SK-N-SH (cell line): ENCODE measurements at regions not wholly inside any gene's neighbourhood (a gene's known extent, or its start where the extent isn't known, plus 50 kb on each side); places are given as distances from the start of the nearest gene placed in this dataset.

Experiments used
- CTCF ChIA-PET: fragments of 300-600, 350-600 bp; formaldehyde crosslinking; extraction: SDS; loops from one replicate; lab custom pipeline; 2021; lab: Yijun Ruan, JAX
- POLR2A ChIA-PET: fragments of 350-600 bp; sonication (Branson Sonifier 250); formaldehyde crosslinking; extraction: SDS; loops from one replicate; lab custom pipeline; 2020; ENCODE audit warnings: antibody characterized with exemption, inconsistent platforms; lab: Yijun Ruan, JAX
- DNase-seq: peaks from one replicate; pipeline ENCODE4 v3.0.0; 2012
- H2AFZ ChIP-seq: fragments of 200-600 bp; sonication (generic); 2 replicates; pipeline ENCODE4 v1.8.1; 2016; ENCODE audit warnings: antibody characterized with exemption, mild to moderate bottlenecking, low read depth
- H3F3A ChIP-seq: fragments of 200-600 bp; sonication (generic); replicated peaks from 2 replicates; pipeline ENCODE3; 2016; ENCODE audit warnings: antibody characterized with exemption, mild to moderate bottlenecking; ENCODE audit not compliant: insufficient read depth
- H3K27ac ChIP-seq, 2 experiments: fragments of 200-500 bp in 1 of 2; fragments of 200-600 bp in 1 of 2; sonication (Bioruptor generic) in 1 of 2; sonication (generic), shearing (Covaris generic) in 1 of 2; 2 replicates each; pipeline versions ENCODE4 v1.5.1 to v1.6.1; 2014 to 2016; ENCODE audit warnings: low read depth in 2 of 2, inconsistent platforms in 1 of 2, low read length in 1 of 2, mild to moderate bottlenecking in 1 of 2, mixed read lengths in 1 of 2
- H3K27me3 ChIP-seq: fragments of 200-600 bp; sonication (generic), shearing (Covaris generic); 2 replicates; pipeline ENCODE4 v1.6.1; 2016; ENCODE audit warnings: mixed run types; ENCODE audit not compliant: insufficient read depth
- H3K36me3 ChIP-seq, 2 experiments: fragments of 200-500 bp in 1 of 2; fragments of 200-600 bp in 1 of 2; sonication (Bioruptor generic) in 1 of 2; sonication (generic) in 1 of 2; replicated peaks in 1 of 2; 2 replicates each; pipeline versions ENCODE3 to v1.5.1; 2014 to 2016; ENCODE audit warnings: low read length in 1 of 2, mild to moderate bottlenecking in 1 of 2; ENCODE audit not compliant: insufficient read depth in 2 of 2, control insufficient read depth in 1 of 2
- H3K4me1 ChIP-seq, 2 experiments: fragments of 200-500 bp in 1 of 2; fragments of 200-600 bp in 1 of 2; sonication (Bioruptor generic) in 1 of 2; sonication (generic), shearing (Covaris generic) in 1 of 2; 2 replicates each; pipeline versions ENCODE4 v1.5.1 to v1.6.1; 2014 to 2016; ENCODE audit warnings: low read depth in 1 of 2, low read length in 1 of 2, mixed run types in 1 of 2; ENCODE audit not compliant: insufficient read depth in 2 of 2, control insufficient read depth in 1 of 2
- H3K4me2 ChIP-seq: fragments of 200-600 bp; sonication (generic), shearing (Covaris generic); 2 replicates; pipeline ENCODE4 v1.6.1; 2017; ENCODE audit warnings: mixed run types
- H3K4me3 ChIP-seq, 2 experiments: fragments of 200-500 bp in 1 of 2; fragments of 200-600 bp in 1 of 2; sonication (Bioruptor generic) in 1 of 2; sonication (generic), shearing (Covaris generic) in 1 of 2; 2 replicates each; pipeline versions ENCODE4 v1.5.1 to v1.8.1; 2014 to 2016; ENCODE audit warnings: low read depth in 2 of 2, inconsistent platforms in 1 of 2, low read length in 1 of 2, mild to moderate bottlenecking in 1 of 2, mixed read lengths in 1 of 2, moderate library complexity in 1 of 2
- H3K79me2 ChIP-seq: fragments of 200-600 bp; sonication (generic); 2 replicates; pipeline ENCODE4 v1.8.1; 2017; ENCODE audit warnings: mild to moderate bottlenecking; ENCODE audit not compliant: insufficient read depth
- H3K9ac ChIP-seq: fragments of 200-600 bp; sonication (generic); 2 replicates; pipeline ENCODE4 v1.6.1; 2017; ENCODE audit warnings: mixed run types
- H3K9me2 ChIP-seq: fragments of 200-600 bp; sonication (generic); 2 replicates; pipeline ENCODE4 v1.6.1; 2017; ENCODE audit warnings: mixed run types
- H3K9me3 ChIP-seq: fragments of 200-600 bp; sonication (generic); 2 replicates; pipeline ENCODE4 v1.6.1; 2017; ENCODE audit warnings: mixed run types, mild to moderate bottlenecking, moderate library complexity
- H4K20me1 ChIP-seq: fragments of 200-600 bp; sonication (generic); 2 replicates; pipeline ENCODE4 v1.6.1; 2017; ENCODE audit warnings: mild to moderate bottlenecking, mixed run types; ENCODE audit not compliant: insufficient read depth
- ELF1 ChIP-seq: IDR thresholded peaks from 2 replicates; pipeline ENCODE4 v1.4.0; 2012
- FOXM1 ChIP-seq: IDR thresholded peaks from 2 replicates; pipeline ENCODE4 v1.4.0; 2012; ENCODE audit warnings: low read depth, mild to moderate bottlenecking
- GATA2 ChIP-seq: sonication (generic); formaldehyde crosslinking; IDR thresholded peaks from 2 replicates; pipeline ENCODE4 v1.5.0; 2020; ENCODE audit warnings: mild to moderate bottlenecking, missing genetic modification reagents
- IRF3 ChIP-seq: fragments of 150-350 bp; IDR thresholded peaks from 2 replicates; pipeline ENCODE4 v1.6.1; 2016; ENCODE audit warnings: mild to moderate bottlenecking, low read depth, low read length
- JUND ChIP-seq: IDR thresholded peaks from 2 replicates; pipeline ENCODE4 v1.4.0; 2012
- MEF2A ChIP-seq: IDR thresholded peaks from 2 replicates; pipeline ENCODE4 v1.4.0; 2012; ENCODE audit warnings: low read depth, borderline replicate concordance
- NRF1 ChIP-seq: IDR thresholded peaks from 2 replicates; pipeline ENCODE4 v1.6.1; 2012; ENCODE audit warnings: low read depth, mild to moderate bottlenecking, low read length
- PBX3 ChIP-seq: IDR thresholded peaks from 2 replicates; pipeline ENCODE4; 2012
- POLR2AphosphoS5 ChIP-seq: IDR thresholded peaks from 2 replicates; pipeline ENCODE4 v1.6.1; 2012; ENCODE audit warnings: low read depth, low read length
- RAD21 ChIP-seq: IDR thresholded peaks from 2 replicates; pipeline ENCODE4 v1.6.1; 2012; ENCODE audit warnings: mild to moderate bottlenecking, low read length
- RFX5 ChIP-seq: IDR thresholded peaks from 2 replicates; pipeline ENCODE4 v1.6.1; 2012; ENCODE audit warnings: mild to moderate bottlenecking, improper control_type of control experiment, low read length
- RXRA ChIP-seq: IDR thresholded peaks from 2 replicates; pipeline ENCODE4 v1.4.0; 2012; ENCODE audit warnings: low read depth, mild to moderate bottlenecking, borderline replicate concordance
- SIN3A ChIP-seq: IDR thresholded peaks from 2 replicates; pipeline ENCODE4 v1.6.1; 2012; ENCODE audit warnings: low read depth, mild to moderate bottlenecking, low read length, moderate library complexity, borderline replicate concordance
- TCF12 ChIP-seq: IDR thresholded peaks from 2 replicates; pipeline ENCODE4 v1.4.0; 2012
- USF1 ChIP-seq: IDR thresholded peaks from 2 replicates; pipeline ENCODE4 v1.4.0; 2012; ENCODE audit warnings: low read depth, borderline replicate concordance
- YY1 ChIP-seq: IDR thresholded peaks from 2 replicates; pipeline ENCODE4 v1.4.0; 2012; ENCODE audit warnings: low read depth, mild to moderate bottlenecking
- WGBS: methylation state at CpG from one replicate; pipeline ENCODE4 v1.1.6; 2017; ENCODE audit warnings: low lambda C conversion rate; 5-methylcytosine and 5-hydroxymethylcytosine counted together
- TF ChIP-seq, protein P1 (sequence below): fragments of 150-350 bp; IDR thresholded peaks from 2 replicates; pipeline ENCODE4 v1.6.1; 2017; ENCODE audit warnings: antibody characterized with exemption, low read length, low read depth, borderline replicate concordance
- TF ChIP-seq, protein P2 (sequence below): IDR thresholded peaks from 2 replicates; pipeline ENCODE4 v1.4.0; 2012; ENCODE audit warnings: low read depth
- TF ChIP-seq, protein P3 (sequence below): IDR thresholded peaks from 2 replicates; pipeline ENCODE4 v1.6.1; 2012; ENCODE audit warnings: mild to moderate bottlenecking, low read depth, low read length, moderate library complexity

DNA sequence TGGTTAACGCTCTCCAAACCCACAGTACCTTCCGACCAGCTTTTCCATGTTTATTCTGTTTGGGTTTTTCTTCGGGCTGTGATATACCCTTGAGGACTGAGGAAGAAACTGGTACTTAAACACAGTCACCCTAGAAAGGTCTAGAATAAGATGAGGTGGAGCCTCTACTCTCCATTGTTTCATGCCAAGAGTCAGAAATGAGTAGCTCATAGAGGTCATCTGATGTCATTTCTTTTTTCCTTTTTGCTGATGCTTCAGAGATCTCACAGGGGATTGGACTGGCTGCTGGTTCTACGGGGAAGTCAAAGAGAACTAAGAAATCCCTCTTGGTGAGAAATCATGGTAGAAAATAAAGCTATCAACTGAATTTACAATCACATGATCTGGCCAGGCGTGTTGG lies 538.2 kb upstream of the TMEM132C start:
- no peaks in the 10 kb centered on the region for H3K4me1 ChIP-seq
- 32% methylated on average over 5 of the region's 5 CpGs for WGBS
- POLR2A ChIA-PET: no interaction called here

GRCh38 chr12:127729381-127729780 lies 537.6 kb upstream of the TMEM132C start:
- Histone ChIP-seq H3K4me3 (no peak overlapping the region), H3K27me3 (no peaks in the 10 kb centered on the region), H3K9me2 (no peaks in the 10 kb centered on the region), H2AFZ (no peak overlapping the region), H3K79me2 (no peaks in the 10 kb centered on the region), H3K4me1 (no peaks in the 10 kb centered on the region), H3F3A (no peaks in the 10 kb centered on the region), H3K9me3 (no peaks in the 10 kb centered on the region), H4K20me1 (no peaks in the 10 kb centered on the region), H3K36me3 (no peaks in the 10 kb centered on the region), H3K9ac (no peak overlapping the region), H3K4me2 (no peak overlapping the region), H3K27ac (no peak overlapping the region)
- ChIA-PET POLR2A (no interaction called here), CTCF (interaction anchor here (0.6 to 1.1 kb wide), 2 partner anchors 25 to 340 kb away, joined by 3 to 4 read pairs; no protein-coding TSS in a partner anchor)
- 13% methylated on average over 1 of the region's 1 CpG for WGBS
- DNase-seq: no peak
- no peak for TF ChIP-seq GATA2
- no peak for TF ChIP-seq RXRA
- TF ChIP-seq ELF1: no peak
- no peak for TF ChIP-seq NRF1
- TF ChIP-seq MEF2A: no peak
- no peak for TF ChIP-seq IRF3
- TF ChIP-seq RFX5: no peak
- no peak for TF ChIP-seq PBX3
- no peak for TF ChIP-seq TCF12

More for the DNA sequence above, 538.2 kb upstream of the TMEM132C start:
- CTCF ChIA-PET: interaction anchor here (0.6 to 1.1 kb wide), 2 partner anchors 24 to 341 kb away, joined by 3 to 4 read pairs; no protein-coding TSS in a partner anchor
- no peak overlapping the region for H3K4me3 ChIP-seq
- H3K4me2 ChIP-seq: no peak overlapping the region
- no peaks in the 10 kb centered on the region for H3K9me3 ChIP-seq
- no peak overlapping the region for H3K9ac ChIP-seq
- H3K79me2 ChIP-seq: no peaks in the 10 kb centered on the region
- no peaks in the 10 kb centered on the region for H3K36me3 ChIP-seq
- no peaks in the 10 kb centered on the region for H3F3A ChIP-seq
- no peaks in the 10 kb centered on the region for H3K9me2 ChIP-seq
- H2AFZ ChIP-seq: no peak overlapping the region
- TF ChIP-seq, protein P1, sequence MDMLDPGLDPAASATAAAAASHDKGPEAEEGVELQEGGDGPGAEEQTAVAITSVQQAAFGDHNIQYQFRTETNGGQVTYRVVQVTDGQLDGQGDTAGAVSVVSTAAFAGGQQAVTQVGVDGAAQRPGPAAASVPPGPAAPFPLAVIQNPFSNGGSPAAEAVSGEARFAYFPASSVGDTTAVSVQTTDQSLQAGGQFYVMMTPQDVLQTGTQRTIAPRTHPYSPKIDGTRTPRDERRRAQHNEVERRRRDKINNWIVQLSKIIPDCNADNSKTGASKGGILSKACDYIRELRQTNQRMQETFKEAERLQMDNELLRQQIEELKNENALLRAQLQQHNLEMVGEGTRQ: no peak
- TF ChIP-seq, protein P2, sequence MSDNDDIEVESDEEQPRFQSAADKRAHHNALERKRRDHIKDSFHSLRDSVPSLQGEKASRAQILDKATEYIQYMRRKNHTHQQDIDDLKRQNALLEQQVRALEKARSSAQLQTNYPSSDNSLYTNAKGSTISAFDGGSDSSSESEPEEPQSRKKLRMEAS: no peak
- no peak for TF ChIP-seq NRF1
- no peak for TF ChIP-seq JUND
- TF ChIP-seq YY1: no peak
- TF ChIP-seq FOXM1: no peak
- no peak for TF ChIP-seq ELF1
- no peak for TF ChIP-seq POLR2AphosphoS5
- no peak for TF ChIP-seq USF1
- no peak for TF ChIP-seq SIN3A
- TF ChIP-seq, protein P3, sequence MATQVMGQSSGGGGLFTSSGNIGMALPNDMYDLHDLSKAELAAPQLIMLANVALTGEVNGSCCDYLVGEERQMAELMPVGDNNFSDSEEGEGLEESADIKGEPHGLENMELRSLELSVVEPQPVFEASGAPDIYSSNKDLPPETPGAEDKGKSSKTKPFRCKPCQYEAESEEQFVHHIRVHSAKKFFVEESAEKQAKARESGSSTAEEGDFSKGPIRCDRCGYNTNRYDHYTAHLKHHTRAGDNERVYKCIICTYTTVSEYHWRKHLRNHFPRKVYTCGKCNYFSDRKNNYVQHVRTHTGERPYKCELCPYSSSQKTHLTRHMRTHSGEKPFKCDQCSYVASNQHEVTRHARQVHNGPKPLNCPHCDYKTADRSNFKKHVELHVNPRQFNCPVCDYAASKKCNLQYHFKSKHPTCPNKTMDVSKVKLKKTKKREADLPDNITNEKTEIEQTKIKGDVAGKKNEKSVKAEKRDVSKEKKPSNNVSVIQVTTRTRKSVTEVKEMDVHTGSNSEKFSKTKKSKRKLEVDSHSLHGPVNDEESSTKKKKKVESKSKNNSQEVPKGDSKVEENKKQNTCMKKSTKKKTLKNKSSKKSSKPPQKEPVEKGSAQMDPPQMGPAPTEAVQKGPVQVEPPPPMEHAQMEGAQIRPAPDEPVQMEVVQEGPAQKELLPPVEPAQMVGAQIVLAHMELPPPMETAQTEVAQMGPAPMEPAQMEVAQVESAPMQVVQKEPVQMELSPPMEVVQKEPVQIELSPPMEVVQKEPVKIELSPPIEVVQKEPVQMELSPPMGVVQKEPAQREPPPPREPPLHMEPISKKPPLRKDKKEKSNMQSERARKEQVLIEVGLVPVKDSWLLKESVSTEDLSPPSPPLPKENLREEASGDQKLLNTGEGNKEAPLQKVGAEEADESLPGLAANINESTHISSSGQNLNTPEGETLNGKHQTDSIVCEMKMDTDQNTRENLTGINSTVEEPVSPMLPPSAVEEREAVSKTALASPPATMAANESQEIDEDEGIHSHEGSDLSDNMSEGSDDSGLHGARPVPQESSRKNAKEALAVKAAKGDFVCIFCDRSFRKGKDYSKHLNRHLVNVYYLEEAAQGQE: no peak
- TF ChIP-seq RAD21: no peak
- no peaks in the 10 kb centered on the region for H3K27me3 ChIP-seq
- no peaks in the 10 kb centered on the region for H4K20me1 ChIP-seq
- DNase-seq: no peak
- H3K27ac ChIP-seq: no peak overlapping the region
